Activated B cell treated with CpG ODN at 0.5 μM for 24 hours (primary cell): ENCODE measurements at regions not wholly inside any gene's neighbourhood (a gene's known extent, or its start where the extent isn't known, plus 50 kb on each side); places are given as distances from the start of the nearest gene placed in this dataset.

Source experiments
- ATAC-seq: fragments of 200-7000 bp; cut with Tn5 transposase; one replicate; pipeline ENCODE4 v1.10.0; 2021; ENCODE audit warnings: low read depth, mild to moderate bottlenecking, moderate library complexity
- CTCF ChIA-PET: fragments of 350-600 bp; sonication (Branson Sonifier 250); formaldehyde crosslinking; loops from one replicate; lab custom pipeline; 2021; ENCODE audit warnings: antibody characterized with exemption; lab: Charles Lee
- POLR2A ChIA-PET: fragments of 350-600 bp; sonication (Branson Sonifier 250); formaldehyde crosslinking; loops from one replicate; lab custom pipeline; 2021; ENCODE audit warnings: antibody characterized with exemption; lab: Charles Lee
- DNase-seq: peaks from one replicate; pipeline ENCODE4 v3.0.0; 2022
- H3K27ac Mint-ChIP-seq: one replicate; pipeline ENCODE4 v1.8.0; 2020; ENCODE audit warnings: mixed read lengths
- H3K27me3 Mint-ChIP-seq: one replicate; pipeline ENCODE4 v1.8.0; 2021; ENCODE audit warnings: mixed read lengths
- H3K36me3 Mint-ChIP-seq: one replicate; pipeline ENCODE4 v1.8.0; 2021; ENCODE audit warnings: low read depth, mixed read lengths
- H3K4me1 Mint-ChIP-seq: one replicate; pipeline ENCODE4 v1.8.0; 2021; ENCODE audit warnings: mixed read lengths
- H3K4me3 Mint-ChIP-seq: one replicate; pipeline ENCODE4 v1.8.0; 2020; ENCODE audit warnings: mild to moderate bottlenecking, mixed read lengths
- H3K9me3 Mint-ChIP-seq: one replicate; pipeline ENCODE4 v1.8.0; 2020; ENCODE audit warnings: mixed read lengths
- CTCF ChIP-seq: fragments of 200-600 bp; IDR thresholded peaks from one replicate; pipeline ENCODE4 v1.8.0; 2022; ENCODE audit warnings: antibody characterized with exemption, mild to moderate bottlenecking
- intact Hi-C: fragments of 100-400 bp; cut with micrococcal nuclease; formaldehyde crosslinking; loops from one replicate; pipeline ENCODE4 v1.15.1; 2024

DNA sequence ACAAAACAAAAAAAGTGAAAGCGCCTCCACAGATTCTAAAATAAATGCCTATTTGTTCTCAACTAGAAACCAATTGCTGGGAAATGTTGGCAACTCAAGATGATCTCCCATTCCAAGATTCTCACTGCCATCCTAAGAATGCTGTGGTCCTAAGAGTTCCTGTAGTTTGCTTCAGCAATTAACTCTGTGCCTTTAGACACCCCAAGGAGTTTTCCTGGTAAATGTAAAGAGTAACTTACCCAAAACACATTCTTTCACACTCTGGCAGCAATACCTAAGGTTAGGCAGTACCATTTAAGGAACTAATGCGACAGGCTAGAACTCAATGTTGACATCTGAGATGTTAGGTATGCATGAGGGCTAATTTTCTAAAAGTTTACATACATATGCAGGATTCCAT lies 58.8 kb upstream of the TANK start:
- DNase-seq (no peak), ATAC-seq (no peak)
- no peak overlapping the region for H3K27ac Mint-ChIP-seq
- ChIA-PET CTCF (interaction anchor here (1.0 kb wide), 1 partner anchor 37 kb away, joined by 3 read pairs; no protein-coding TSS in a partner anchor), POLR2A (no interaction called here)
- no peak overlapping the region for H3K4me3 Mint-ChIP-seq
- intact Hi-C loops, result no loop called here
- H3K9me3 Mint-ChIP-seq, result no peaks in the 10 kb centered on the region
- H3K36me3 Mint-ChIP-seq, result no peaks in the 10 kb centered on the region
- no peak for TF ChIP-seq CTCF
- H3K4me1 Mint-ChIP-seq, result peaks cover 20% of the 10 kb centered on the region
- no peaks in the 10 kb centered on the region for H3K27me3 Mint-ChIP-seq

DNA sequence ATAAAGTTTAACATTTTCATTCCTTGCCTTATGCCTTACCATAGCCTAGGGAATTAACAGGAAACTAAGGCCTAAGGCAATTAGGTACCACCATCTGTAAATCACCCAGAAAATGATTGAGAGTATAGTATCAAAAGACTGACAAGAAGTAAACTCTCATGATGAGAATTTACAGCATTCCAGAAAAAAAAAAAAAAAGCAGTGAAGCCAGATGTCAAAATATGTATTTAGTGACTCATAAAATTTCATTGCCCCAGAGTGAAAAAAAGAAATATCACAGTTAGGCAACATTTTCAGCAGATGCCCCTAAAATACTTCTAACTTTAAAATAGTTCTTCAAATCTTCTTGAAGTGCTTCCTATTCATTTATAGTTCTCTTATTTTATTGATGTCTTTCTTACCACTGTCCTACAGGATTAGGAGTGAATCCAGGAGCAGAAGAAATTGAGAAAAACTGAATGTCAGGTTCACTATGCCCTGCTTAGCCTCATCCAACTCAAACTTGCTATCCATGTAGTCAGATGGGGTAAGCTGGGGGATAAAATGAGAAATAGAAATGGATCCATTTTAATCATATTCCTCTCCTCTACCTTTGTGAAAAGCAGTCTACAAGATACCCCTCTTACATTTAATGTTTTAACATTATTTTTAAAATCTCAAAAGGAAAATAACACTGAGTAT lies 57.3 kb upstream of the TANK start:
- peaks cover 28% of the 10 kb centered on the region for H3K4me1 Mint-ChIP-seq
- no peaks in the 10 kb centered on the region for H3K27me3 Mint-ChIP-seq
- no peak for DNase-seq
- no peak overlapping the region for H3K4me3 Mint-ChIP-seq
- no peak for ATAC-seq
- ChIA-PET POLR2A (interaction anchor here (1.6 to 2.4 kb wide), 2 partner anchors 25 to 33 kb away, joined by 4 to 17 read pairs; no protein-coding TSS in a partner anchor), CTCF (interaction anchor here (3.0 kb wide), 1 partner anchor 39 kb away, joined by 13 read pairs; no protein-coding TSS in a partner anchor)
- TF ChIP-seq CTCF, result no peak
- peak overlapping the region; percentile 33 for H3K27ac Mint-ChIP-seq
- no peaks in the 10 kb centered on the region for H3K36me3 Mint-ChIP-seq
- no peaks in the 10 kb centered on the region for H3K9me3 Mint-ChIP-seq
- intact Hi-C loops, result loop anchor here (2.0 kb wide), 1 partner anchor 24 kb away; no protein-coding TSS in a partner anchor

GRCh38 chr2:161103451-161103831 lies 56.8 kb upstream of the TANK start:
- H3K27me3 Mint-ChIP-seq, result no peaks in the 10 kb centered on the region
- no peak overlapping the region for H3K4me3 Mint-ChIP-seq
- intact Hi-C loops, result loop anchor here (2.0 kb wide), 1 partner anchor 25 kb away; no protein-coding TSS in a partner anchor
- TF ChIP-seq CTCF, result no peak
- H3K9me3 Mint-ChIP-seq, result no peaks in the 10 kb centered on the region
- peaks cover 28% of the 10 kb centered on the region for H3K4me1 Mint-ChIP-seq
- ATAC-seq (no peak), DNase-seq (no peak)
- no peaks in the 10 kb centered on the region for H3K36me3 Mint-ChIP-seq
- ChIA-PET POLR2A (interaction anchor here (1.2 to 2.4 kb wide), 4 partner anchors 10 to 57 kb away, joined by 4 to 17 read pairs (median 6); partner anchors contain the start of gene TANK), CTCF (interaction anchor here (3.0 kb wide), 1 partner anchor 40 kb away, joined by 13 read pairs; no protein-coding TSS in a partner anchor)
- peak overlapping the region; percentile 33 for H3K27ac Mint-ChIP-seq

DNA sequence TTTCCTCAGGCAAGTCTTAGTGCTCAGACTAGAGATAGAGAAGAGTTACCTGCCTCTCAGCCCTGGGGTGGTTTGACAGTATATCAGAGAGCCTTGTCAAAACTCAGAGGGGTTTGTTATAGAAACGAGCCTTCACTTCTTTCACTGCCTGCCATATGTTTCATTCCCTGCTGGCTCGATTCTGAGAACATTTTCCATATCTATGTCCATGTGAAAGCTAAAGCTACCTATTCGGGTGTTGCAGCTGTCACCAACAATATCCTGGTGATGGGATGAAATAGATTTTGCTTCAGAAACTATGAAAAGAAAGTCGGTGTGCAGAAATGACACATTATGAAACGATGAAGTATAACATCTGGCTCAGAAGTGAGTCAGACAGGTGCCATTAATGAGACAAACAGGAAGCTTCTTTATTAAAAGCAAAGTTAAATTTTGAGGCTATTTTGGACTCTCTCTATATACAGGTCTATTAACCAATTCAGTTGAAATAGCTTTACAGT lies 56.1 kb upstream of the TANK start:
- no peaks in the 10 kb centered on the region for H3K27me3 Mint-ChIP-seq
- H3K4me3 Mint-ChIP-seq, result peak overlapping the region; percentile 70
- no peak for TF ChIP-seq CTCF
- ATAC-seq (peak; percentile 88), DNase-seq (no peak)
- H3K9me3 Mint-ChIP-seq, result no peaks in the 10 kb centered on the region
- intact Hi-C loops, result loop anchor here (2.0 kb wide), 2 partner anchors 15 to 21 kb away; no protein-coding TSS in a partner anchor
- H3K4me1 Mint-ChIP-seq, result peaks cover 28% of the 10 kb centered on the region
- ChIA-PET POLR2A (interaction anchor here (0.9 to 2.4 kb wide), 7 partner anchors 9 to 1392 kb away, joined by 3 to 17 read pairs (median 5); partner anchors contain the start of genes MARCHF7 and TANK), CTCF (interaction anchor here (0.7 to 3.0 kb wide), 3 partner anchors 14 to 41 kb away, joined by 3 to 13 read pairs (median 3); no protein-coding TSS in a partner anchor)
- peak overlapping the region; percentile 76 for H3K27ac Mint-ChIP-seq
- no peaks in the 10 kb centered on the region for H3K36me3 Mint-ChIP-seq

DNA sequence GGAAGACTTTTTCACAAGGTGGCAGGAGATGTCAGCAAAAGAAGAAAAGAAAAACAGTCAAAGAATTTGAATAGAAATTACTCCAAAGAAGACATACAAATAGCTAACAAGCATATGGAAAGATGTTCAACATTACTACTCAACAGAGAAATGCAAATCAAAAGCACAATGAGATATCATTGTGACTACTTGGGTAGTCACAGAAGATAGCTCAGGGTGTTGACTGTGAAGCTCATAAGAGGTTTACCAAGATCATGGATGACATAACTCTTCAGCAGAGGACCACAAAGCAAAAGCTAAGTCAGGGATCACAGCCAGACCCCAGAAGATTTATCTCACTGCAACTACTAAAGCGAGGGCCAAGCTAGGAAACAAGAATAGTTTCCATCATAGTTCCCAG lies 53.0 kb upstream of the TANK start:
- H3K4me1 Mint-ChIP-seq, result peaks cover 28% of the 10 kb centered on the region
- POLR2A ChIA-PET, result no interaction called here

More for the DNA sequence above, 53.0 kb upstream of the TANK start:
- H3K36me3 Mint-ChIP-seq, result no peaks in the 10 kb centered on the region
- CTCF ChIA-PET, result no interaction called here
- intact Hi-C loops, result no loop called here
- ATAC-seq (no peak), DNase-seq (no peak)
- no peak for TF ChIP-seq CTCF
- H3K9me3 Mint-ChIP-seq, result no peaks in the 10 kb centered on the region
- H3K27me3 Mint-ChIP-seq, result no peaks in the 10 kb centered on the region
- H3K4me3 Mint-ChIP-seq, result no peak overlapping the region
- no peak overlapping the region for H3K27ac Mint-ChIP-seq
